ENCODE measurements at regions not wholly inside any gene's neighbourhood (a gene's known extent, or its start where the extent isn't known, plus 50 kb on each side); places are given as distances from the start of the nearest gene placed in this dataset.
"Not testable (repeated sequence)": the region's sequence is repeated elsewhere in the genome, so short reads cannot be mapped to it uniquely, and the experiment has no call there.

DNA sequence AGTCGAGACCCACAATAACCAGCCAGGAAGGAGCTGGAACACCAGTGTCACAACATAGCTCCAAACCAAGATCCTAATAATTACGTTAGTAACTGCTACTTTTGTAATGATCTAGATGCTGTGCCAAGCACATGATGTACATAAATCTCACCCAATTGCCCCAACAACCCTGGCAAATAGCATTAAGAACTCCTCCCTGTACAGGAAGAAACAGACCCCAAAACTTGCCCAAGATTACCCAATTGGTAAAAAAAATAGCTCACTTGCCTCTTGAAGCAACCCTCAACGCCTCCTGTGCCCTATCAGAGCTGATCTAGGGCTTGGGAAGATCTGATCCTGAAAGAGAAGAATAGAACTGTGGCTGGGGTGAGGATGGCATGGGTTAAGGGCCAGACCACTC, 628.7 kb upstream of the AUTS2 start:
- DNase-seq, result no peak

GRCh38 chr7:68971634-68972340, 626.5 kb upstream of the AUTS2 start:
- DNase-seq, result no peak

DNA sequence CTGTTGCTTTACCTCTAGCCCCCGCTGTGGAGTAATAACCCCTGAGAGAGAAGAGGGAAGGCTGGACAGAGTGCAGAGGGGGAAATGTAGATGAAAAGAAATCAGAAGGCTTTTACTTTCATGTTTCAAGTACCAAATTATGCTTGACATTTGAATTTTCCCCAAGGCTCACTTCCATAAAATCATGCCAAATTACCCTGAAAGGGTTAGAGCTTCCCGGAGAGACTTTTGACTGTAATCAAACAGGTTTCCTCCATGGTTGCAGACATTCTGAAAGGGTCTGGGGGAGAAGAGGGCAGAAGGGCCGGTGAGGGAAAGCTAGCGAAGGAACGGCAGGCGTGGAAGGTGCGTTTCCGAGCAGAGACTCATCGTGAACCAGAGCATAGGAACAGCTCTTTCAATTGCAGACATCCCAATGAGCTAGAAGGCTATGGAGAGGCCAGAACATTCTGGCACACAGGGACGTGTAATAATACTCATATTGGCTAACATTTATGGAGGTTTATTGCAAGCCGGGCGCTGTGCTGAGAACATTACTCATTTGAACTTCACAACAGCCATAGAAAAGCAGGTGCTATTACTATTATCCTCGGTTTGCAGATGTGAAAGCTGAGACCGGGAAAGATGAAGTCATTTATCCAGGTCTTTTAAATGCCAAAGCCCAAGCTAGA, 620.8 kb upstream of the AUTS2 start:
- DNase-seq, result no peak

GRCh38 chr7:68978710-68979109, 619.6 kb upstream of the AUTS2 start:
- no peak for DNase-seq

GRCh38 chr7:68980011-68980410, 618.3 kb upstream of the AUTS2 start:
- no peak for DNase-seq

DNA sequence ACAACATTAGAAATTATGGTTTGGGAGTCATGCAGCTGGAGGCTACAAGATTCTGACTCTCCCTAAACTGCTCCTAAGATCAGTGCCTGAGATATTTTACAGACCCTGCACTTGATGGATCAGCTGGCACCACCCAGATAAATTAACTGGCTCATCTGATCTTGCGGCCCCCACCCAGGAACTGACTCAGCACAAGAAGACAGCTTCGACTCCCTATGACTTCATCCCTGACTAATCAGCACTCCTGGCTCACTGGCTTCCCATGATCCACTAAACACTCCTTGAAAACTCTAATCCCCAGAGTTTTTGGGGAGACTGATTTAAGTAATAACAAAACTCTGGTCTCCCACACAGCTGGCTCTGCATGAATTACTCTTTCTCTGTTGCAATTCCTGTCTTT, 617.8 kb upstream of the AUTS2 start:
- not testable (repeated sequence) for DNase-seq

DNA sequence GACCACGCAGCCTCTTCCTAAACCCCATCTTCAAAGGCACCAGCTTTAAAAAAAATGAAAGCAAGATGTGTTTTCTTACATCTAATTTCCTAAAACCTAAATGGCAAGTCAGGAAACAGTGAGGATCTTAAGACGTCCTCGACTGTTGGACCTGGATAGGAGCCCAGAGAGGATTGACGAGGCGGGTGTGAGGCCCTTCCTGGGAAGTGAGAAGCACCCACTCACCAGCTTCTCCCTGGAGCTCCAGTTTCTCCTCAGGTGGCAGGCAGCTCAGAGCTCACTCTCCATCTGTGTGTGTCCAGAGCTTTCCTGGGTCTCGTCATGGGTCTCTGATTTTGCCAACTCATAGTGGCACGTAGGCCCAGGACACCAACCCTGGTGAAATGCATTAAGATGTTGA, 614.0 kb upstream of the AUTS2 start:
- no peak for DNase-seq

GRCh38 chr7:68994841-68995240, 603.4 kb upstream of the AUTS2 start:
- no peak for DNase-seq

DNA sequence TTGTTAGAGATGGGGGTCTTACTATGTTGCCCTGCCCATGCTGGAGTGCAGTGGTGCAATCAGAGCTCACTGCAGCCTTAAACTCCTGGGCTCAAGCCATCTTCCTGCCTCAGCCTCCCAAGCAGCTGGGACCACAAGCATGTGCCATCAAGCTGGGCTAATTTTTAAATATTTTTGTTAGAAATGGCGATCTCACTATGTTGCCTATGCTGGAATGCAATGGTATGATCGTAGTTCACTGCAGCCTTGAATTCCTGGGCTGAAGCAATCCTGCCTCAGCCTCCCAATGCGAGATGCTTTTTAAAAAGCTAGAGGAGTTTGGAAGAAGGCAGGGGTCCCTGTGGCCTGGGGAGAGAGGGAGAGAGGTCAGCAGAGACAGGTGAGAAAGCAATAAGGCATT, 600.1 kb upstream of the AUTS2 start:
- DNase-seq, result no peak

GRCh38 chr7:69002416-69002815, 595.9 kb upstream of the AUTS2 start:
- DNase-seq, result no peak

- no peak for DNase-seq
These were observed 586.1 kb upstream of the AUTS2 start for GRCh38 chr7:69012149-69012548.

- no peak for DNase-seq
These were observed 581.1 kb upstream of the AUTS2 start for GRCh38 chr7:69017208-69017607.

GRCh38 chr7:69018200-69018599, 580.1 kb upstream of the AUTS2 start:
- DNase-seq, result no peak

- DNase-seq, result no peak
These were observed 578.8 kb upstream of the AUTS2 start for GRCh38 chr7:69019437-69019836.

DNA sequence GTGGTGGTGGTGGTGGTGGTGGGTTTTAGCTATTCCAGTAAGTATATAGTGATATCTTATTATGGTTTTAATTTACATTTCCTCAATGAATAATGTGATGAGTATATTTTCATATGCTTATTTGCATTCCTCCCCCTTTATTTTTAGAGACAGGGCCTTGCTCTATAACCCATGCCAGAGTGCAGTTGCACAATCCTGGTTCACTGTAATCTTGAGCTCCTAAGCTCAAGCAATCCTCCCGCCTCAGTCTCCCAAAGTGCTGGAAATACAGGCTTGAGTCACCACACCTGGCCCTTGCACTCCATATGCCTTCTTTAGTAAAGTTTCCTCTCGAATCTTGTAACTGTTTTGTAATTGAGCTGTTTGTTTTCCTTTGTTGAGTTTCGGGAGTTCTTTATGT, 577.7 kb upstream of the AUTS2 start:
- DNase-seq, result no peak

DNA sequence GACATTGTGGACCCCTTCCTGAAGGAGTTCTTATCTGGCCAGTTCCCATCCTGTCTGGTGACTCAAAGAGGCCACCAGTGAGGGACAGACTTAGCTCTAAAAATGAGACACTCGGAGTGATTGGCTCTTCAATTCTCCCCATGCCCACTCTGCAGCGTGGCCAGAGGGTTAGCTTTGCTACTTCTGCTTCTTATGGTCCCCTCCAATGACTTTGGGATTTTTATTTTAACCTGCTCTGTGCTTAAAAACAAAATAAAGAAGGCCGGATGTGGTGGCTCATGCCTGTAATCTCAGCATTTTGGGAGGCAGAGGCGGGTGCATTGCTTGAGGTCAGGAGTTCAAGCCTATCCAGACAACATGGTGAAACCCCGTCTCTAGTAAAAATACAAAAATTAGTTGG, 573.0 kb upstream of the AUTS2 start:
- DNase-seq, result no peak

GRCh38 chr7:69032848-69033247, 565.4 kb upstream of the AUTS2 start:
- DNase-seq, result no peak

DNA sequence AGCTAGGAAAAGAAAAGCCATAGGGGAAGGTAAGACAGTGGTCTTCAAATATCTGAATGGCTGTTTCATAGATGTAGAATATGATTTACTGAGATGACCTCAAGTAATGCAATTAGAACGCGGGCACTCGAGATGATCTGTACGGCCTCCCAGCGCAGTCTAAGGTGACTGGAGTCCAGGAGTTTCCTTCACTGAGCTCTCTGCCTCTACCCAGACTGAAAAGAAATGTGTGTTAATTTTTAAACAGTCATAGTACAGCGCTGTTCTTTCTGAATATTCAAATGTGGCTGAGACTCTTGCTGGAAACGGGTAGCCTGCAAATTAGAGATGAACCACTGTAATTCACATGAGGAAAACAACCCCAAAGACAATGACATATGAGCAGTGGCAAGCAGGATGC, 562.4 kb upstream of the AUTS2 start:
- DNase-seq, result no peak

DNA sequence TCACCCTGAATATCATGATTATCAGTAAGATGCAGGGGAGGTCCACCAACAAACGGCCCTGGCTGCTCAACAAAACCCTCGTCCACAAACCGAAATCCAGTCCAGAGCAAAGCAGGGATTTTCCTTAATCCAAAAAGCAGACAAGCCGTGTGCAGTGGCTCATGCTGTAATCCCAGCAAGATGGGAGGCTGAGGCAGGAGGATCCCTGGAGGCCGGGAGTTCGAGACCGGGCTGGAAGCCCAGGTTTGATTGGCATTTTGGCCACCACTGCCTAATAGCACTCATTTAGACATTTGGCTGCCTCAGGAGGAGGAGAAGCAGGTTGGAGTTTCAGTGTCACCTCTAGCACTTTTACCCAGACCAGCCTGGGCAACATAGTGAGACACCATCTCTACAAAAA, 562.0 kb upstream of the AUTS2 start:
- no peak for DNase-seq

DNA sequence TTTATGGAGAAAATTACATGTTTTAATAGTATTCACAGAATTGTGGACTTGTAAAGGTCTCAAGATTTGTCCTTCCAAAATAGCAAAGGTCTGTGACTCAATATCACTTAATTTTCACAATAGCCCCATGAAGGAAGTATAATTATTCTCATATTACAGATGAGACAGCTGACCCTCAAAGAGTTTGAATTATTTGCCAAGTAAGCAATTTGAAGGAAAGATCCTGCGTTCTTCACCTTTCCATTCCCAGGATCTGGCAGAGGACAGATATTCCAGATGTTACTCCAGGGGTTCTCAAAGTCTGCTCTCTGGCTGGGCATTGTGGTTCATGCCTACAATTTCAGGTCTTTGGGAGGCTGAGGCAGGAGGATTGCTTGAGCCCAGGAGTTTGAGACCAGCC, 559.4 kb upstream of the AUTS2 start:
- DNase-seq, result no peak

DNA sequence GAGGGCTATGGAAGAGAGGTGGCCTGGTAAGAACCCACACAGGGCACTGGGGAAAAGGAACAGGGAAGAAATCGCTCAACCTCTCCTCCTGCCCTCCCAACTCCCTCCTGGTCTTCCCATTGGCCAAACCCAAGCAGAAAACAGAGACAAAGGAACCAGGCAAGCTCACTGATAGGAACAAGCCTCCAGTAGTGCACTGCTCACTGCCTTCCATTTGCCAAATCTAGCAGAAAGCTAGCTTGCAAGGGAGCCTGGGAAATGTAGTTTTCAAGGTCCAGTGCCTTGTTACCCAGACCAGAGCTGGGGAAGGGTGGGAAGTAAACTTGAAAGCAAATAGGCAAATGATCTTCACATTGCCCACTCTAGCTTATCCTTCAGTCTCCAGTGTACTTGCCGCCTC, 556.1 kb upstream of the AUTS2 start:
- DNase-seq, result no peak

DNA sequence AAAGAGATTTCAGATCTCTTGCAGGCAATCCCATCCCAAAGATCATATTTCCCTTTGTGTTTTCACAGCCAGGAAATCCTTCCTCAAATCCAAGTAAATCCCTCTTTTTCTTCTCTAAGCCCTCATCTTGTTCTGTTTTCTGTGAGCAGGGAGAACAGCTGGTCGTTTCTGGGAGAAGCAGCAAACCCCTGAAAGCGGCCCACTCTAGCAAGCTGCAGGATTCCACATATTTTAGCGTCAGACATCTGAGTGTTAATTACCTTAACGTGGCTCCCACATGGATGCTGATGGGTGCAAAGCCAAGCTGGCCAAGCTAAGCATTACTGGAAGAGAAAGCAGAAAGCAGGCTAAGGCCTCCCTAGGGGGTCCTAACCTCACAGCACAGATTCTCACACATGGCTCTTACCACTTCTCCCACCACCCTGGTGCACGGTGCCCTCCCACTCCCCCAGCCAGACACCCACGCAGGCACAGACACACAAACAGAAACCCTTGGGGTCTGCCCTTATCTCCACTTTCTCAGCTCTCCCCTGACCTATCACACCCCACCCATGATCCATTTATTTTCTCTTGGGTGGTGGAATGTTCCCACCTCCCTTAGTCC, 551.0 kb upstream of the AUTS2 start:
- no peak for DNase-seq

GRCh38 chr7:69049326-69049725, 548.9 kb upstream of the AUTS2 start:
- DNase-seq, result no peak

GRCh38 chr7:69052447-69052846, 545.8 kb upstream of the AUTS2 start:
- no peak for DNase-seq
